Astrocyte of the spinal cord (primary cell): ENCODE measurements at regions not wholly inside any gene's neighbourhood (a gene's known extent, or its start where the extent isn't known, plus 50 kb on each side); places are given as distances from the start of the nearest gene placed in this dataset.

Source experiments
- DNase-seq: peaks from one replicate; pipeline ENCODE4 v3.0.0; 2011; ENCODE audit warnings: low read depth, low spot score
- H3K4me3 ChIP-seq: 2 replicates; pipeline ENCODE4 v1.5.1; 2011; ENCODE audit warnings: low read depth, mild to moderate bottlenecking, low read length, moderate library complexity
- in situ Hi-C: cut with HindIII; loops from 2 replicates; pipeline ENCODE4 v1.10.0; 2017; ENCODE audit warnings: low sequenced_read_pairs
- TF ChIP-seq, protein P1 (sequence below): IDR thresholded peaks from 2 replicates; pipeline ENCODE4 v1.5.1; 2012; ENCODE audit warnings: low read depth, mild to moderate bottlenecking, low read length, inconsistent platforms

DNA sequence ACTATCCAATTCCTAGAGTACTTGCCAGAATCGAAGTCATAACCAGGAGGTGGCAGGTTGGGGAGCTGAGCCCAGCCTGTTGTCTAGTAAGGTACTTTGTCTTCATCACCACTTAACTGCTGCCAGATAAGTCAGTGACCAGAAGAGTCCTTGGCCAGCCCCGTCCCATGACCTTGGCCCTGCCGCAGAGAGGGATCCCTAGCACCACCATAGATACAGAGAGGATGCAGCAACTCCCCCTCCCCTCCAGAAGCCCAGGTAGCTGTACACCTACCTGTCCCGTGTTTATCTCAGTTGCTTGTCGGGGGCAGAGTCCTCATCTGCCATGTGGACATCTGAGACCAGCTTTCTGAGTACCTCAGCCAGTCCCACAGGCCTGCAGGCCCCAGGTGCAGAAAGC, 153.6 kb upstream of the TP63 start:
- no peak overlapping the region for H3K4me3 ChIP-seq
- in situ Hi-C loops, result no loop called here
- TF ChIP-seq, protein P1, sequence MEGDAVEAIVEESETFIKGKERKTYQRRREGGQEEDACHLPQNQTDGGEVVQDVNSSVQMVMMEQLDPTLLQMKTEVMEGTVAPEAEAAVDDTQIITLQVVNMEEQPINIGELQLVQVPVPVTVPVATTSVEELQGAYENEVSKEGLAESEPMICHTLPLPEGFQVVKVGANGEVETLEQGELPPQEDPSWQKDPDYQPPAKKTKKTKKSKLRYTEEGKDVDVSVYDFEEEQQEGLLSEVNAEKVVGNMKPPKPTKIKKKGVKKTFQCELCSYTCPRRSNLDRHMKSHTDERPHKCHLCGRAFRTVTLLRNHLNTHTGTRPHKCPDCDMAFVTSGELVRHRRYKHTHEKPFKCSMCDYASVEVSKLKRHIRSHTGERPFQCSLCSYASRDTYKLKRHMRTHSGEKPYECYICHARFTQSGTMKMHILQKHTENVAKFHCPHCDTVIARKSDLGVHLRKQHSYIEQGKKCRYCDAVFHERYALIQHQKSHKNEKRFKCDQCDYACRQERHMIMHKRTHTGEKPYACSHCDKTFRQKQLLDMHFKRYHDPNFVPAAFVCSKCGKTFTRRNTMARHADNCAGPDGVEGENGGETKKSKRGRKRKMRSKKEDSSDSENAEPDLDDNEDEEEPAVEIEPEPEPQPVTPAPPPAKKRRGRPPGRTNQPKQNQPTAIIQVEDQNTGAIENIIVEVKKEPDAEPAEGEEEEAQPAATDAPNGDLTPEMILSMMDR, result no peak
- no peak for DNase-seq

DNA sequence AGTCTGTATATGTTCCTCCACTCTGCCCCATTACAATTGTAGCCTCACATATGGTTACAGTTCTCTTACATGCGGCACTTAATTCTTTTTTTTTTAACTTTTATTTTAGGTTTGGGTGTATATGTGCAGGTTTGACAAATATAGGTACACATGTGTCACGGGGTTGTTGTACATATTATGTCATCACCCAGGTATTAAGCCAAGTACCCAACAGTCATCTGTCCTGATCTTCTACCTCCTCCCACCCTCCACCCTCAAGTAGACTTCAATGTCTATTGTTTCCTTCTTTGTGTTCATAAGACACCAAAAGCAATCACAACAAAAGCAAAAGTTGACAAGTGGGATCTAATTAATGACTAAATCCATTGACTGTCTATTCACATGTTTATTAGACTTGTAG, 144.6 kb upstream of the TP63 start:
- H3K4me3 ChIP-seq, result no peak overlapping the region
- DNase-seq, result no peak
- in situ Hi-C loops, result no loop called here
- TF ChIP-seq, protein P1, result no peak

DNA sequence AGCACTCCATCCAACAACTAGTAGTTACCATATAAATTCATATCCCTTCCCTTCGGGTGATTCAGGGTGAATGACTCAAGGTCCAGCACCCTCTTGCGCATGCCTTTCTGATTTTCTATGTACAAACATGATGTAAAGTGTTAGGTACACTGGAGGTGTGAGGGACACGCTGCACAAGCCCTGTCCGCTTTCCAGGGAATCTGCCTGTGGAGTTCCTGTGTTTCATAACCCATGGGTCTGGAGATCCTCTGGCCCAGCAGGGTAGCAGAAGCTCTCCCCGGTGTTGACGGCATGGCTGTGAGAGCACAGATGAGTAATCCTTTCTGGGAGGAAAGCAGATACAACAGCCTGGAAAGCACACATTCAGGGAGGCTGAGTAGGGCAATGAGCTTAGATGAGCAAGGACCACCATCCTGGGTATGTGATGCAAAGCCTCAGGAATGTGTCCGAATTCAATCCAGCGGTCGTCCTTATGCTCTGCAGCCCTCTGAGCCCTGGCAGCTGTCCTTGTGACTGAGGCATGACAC, 142.9 kb upstream of the TP63 start:
- TF ChIP-seq, protein P1, result no peak
- in situ Hi-C loops, result no loop called here
- no peak overlapping the region for H3K4me3 ChIP-seq

DNA sequence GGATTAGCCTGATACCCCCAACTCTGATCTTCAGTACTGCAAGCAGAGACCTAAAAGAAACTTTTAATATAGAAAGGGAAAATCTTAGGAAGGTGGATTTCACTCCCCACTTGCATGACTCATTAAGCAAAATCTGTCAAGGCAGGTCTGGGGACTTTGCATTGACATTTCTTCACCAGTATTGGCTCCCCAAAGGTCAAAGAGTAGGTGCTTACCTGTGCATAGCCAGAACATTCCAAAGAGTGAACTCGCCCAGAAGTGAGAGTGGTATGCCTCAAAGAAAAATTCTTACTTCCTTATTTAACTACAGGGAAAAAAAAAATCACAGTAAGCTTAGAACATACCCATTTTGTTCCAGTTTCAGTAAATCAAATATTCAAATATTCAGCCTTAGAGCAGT, 140.9 kb upstream of the TP63 start:
- no peak overlapping the region for H3K4me3 ChIP-seq
- TF ChIP-seq, protein P1, result no peak
- DNase-seq, result no peak
- in situ Hi-C loops, result no loop called here

More for the DNA sequence above, 142.9 kb upstream of the TP63 start:
- peak; percentile 80 for DNase-seq

DNA sequence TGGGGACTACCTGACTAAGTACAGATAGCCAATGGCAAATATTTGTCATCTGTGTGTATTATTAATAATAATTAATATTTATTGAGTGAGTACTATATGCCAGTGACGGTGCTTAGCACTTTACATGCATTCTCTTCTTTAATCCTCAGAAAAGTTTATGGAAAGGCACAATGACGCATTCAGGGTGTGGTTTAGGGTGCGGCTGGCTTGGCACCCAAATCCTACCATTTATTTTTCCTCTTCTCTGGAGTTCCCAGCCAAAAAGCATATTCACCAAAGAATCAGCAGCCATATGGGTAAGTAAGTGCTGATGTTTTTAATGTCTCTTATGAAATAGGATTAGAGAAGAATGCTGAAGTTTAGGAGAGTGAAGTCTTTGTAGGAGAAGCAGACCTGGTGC, 140.4 kb upstream of the TP63 start:
- TF ChIP-seq, protein P1, result no peak
- in situ Hi-C loops, result no loop called here
- DNase-seq, result no peak
- H3K4me3 ChIP-seq, result no peak overlapping the region

DNA sequence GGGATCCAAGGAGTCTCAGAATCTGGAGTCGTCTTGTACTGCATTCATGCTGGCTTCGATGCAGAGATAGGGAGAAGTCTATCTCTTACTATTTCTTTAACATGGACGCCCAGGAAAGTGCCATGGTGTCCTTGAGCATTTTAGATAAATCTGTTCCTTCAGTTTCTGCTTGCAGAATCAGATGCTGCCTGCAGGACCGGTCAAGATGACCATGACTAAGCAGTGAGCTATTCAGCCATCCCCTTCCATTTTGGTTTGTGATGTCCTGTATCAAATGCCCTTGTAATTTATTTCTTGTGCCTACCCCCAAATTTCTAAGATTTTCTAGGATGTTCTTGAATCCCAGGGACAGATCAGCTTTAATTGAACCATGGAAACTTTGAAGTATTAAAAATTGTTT, 139.4 kb upstream of the TP63 start:
- DNase-seq, result no peak
- in situ Hi-C loops, result no loop called here
- TF ChIP-seq, protein P1, result no peak
- no peak overlapping the region for H3K4me3 ChIP-seq

DNA sequence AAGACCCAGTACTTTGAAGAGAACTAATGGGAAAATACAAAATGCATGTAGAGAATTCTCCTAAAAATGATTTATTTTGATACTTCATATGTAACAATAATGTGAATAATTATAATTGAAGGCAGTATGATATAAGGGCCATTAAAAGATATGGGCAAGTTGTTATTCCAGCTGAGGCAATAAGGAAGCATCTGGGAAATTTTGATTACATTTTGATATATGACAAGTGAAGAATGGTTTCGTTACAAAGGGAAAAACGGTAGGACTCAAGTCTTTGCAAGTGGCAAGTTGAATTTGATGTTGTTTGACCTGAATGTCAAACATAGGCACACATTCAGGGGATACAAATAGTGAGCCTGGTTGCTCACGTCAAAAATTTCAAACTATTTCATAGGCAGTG, 137.9 kb upstream of the TP63 start:
- TF ChIP-seq, protein P1, result no peak
- DNase-seq, result no peak
- H3K4me3 ChIP-seq, result no peak overlapping the region
- in situ Hi-C loops, result no loop called here
